Fibroblast of lung (primary cell): ENCODE measurements at regions not wholly inside any gene's neighbourhood (a gene's known extent, or its start where the extent isn't known, plus 50 kb on each side); places are given as distances from the start of the nearest gene placed in this dataset.

Source experiments
- EZH2 ChIP-seq: IDR thresholded peaks from 2 replicates; pipeline ENCODE4 v1.5.1; 2012; ENCODE audit warnings: low read length, control low read depth, mild to moderate bottlenecking; ENCODE audit errors: missing control alignments
- TF ChIP-seq, protein P1 (sequence below), 2 donors: IDR thresholded peaks in 1 of 2; conservative IDR thresholded peaks in 1 of 2; 1 replicate in 1 of 2; 2 replicates in 1 of 2; pipeline ENCODE4 v1.5.1; 2011 to 2012; ENCODE audit warnings: low read length in 2 of 2, control low read depth in 1 of 2, inconsistent platforms in 1 of 2, low read depth in 1 of 2, mild to moderate bottlenecking in 1 of 2

DNA sequence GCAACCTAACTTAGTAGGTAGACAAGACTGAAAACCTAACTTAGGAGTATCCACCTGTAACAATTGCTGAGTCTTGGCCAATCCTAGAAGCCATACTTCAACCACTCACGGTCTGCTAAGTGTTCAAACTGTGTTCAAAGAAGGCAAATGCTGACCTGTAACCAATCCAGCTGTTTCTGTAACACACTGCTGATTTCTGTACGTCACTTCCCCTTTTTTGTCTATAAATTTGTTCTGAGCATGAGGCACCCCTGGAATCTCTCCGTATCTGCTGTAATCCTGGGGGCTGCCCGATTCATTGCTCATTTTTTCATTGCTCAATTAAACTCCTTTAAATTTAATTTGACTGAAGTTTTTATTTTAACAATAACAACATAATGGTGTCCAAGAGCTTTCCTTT lies 451.4 kb upstream of the ATP10A start:
- TF ChIP-seq EZH2: no peak
- TF ChIP-seq, protein P1, sequence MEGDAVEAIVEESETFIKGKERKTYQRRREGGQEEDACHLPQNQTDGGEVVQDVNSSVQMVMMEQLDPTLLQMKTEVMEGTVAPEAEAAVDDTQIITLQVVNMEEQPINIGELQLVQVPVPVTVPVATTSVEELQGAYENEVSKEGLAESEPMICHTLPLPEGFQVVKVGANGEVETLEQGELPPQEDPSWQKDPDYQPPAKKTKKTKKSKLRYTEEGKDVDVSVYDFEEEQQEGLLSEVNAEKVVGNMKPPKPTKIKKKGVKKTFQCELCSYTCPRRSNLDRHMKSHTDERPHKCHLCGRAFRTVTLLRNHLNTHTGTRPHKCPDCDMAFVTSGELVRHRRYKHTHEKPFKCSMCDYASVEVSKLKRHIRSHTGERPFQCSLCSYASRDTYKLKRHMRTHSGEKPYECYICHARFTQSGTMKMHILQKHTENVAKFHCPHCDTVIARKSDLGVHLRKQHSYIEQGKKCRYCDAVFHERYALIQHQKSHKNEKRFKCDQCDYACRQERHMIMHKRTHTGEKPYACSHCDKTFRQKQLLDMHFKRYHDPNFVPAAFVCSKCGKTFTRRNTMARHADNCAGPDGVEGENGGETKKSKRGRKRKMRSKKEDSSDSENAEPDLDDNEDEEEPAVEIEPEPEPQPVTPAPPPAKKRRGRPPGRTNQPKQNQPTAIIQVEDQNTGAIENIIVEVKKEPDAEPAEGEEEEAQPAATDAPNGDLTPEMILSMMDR (conservative IDR thresholded peaks at IDR 0.05 in 1 of 2, IDR thresholded peaks at IDR 0.05 in 1 of 2; ENCODE audit: low read depth in 1 of 2, low read length in 2 of 2): no peak
